ENCODE measurements at regions not wholly inside any gene's neighbourhood (a gene's known extent, or its start where the extent isn't known, plus 50 kb on each side); places are given as distances from the start of the nearest gene placed in this dataset.

- 46 to 73% methylated on average over 5 of the region's 5 CpGs for WGBS, 2 donors
- TF ChIP-seq CTCF (IDR thresholded peaks at IDR 0.05; ENCODE audit: control extremely low read depth, extremely low read depth) = no peak
- no peak for DNase-seq
- Histone ChIP-seq H3K9ac (ENCODE audit: insufficient read depth in 1 of 2, low read length in 2 of 2) (no peak overlapping the region), H3K27ac (ENCODE audit: low read depth in 1 of 2, low read length in 1 of 2) (no peak overlapping the region), H3K27me3 (ENCODE audit: control insufficient read depth in 3 of 3, insufficient read depth in 3 of 3, low read length in 2 of 3) (peaks cover 0 to 62% (median 25%) of the 10 kb centered on the region in 3 donors), H3K9me3 (ENCODE audit: control insufficient read depth in 4 of 4, insufficient read depth in 3 of 4, low read length in 3 of 4) (peaks cover 0 to 3% (median 2%) of the 10 kb centered on the region in 4 donors), H3K4me3 (no peak overlapping the region), H3K36me3 (ENCODE audit: control insufficient read depth in 4 of 4, insufficient read depth in 4 of 4, low read length in 4 of 4) (no peaks in the 10 kb centered on the region), H3K4me1 (ENCODE audit: control insufficient read depth in 5 of 5, insufficient read depth in 5 of 5, low read length in 5 of 5) (peaks cover 0 to 3% (median 0%) of the 10 kb centered on the region in 5 donors)
- no peak for ATAC-seq (ENCODE audit: insufficient read depth, low FRiP score)
These were observed 218.3 kb upstream of the CRY1 start for GRCh38 chr12:107311682-107312081.

GRCh38 chr12:107317751-107318555 is 224.6 kb upstream of the CRY1 start:
- peaks cover 0 to 2% (median 0%) of the 10 kb centered on the region in 4 donors for H3K9me3 ChIP-seq (ENCODE audit: control insufficient read depth in 4 of 4, insufficient read depth in 3 of 4, low read length in 3 of 4)
- peaks cover 17 to 71% (median 46%) of the 10 kb centered on the region in 3 donors for H3K27me3 ChIP-seq (ENCODE audit: control insufficient read depth in 3 of 3, insufficient read depth in 3 of 3, low read length in 2 of 3)
- peaks cover 0 to 33% (median 29%) of the 10 kb centered on the region in 5 donors for H3K4me1 ChIP-seq (ENCODE audit: control insufficient read depth in 5 of 5, insufficient read depth in 5 of 5, low read length in 5 of 5)
- no peak overlapping the region for H3K27ac ChIP-seq (ENCODE audit: low read depth in 1 of 2, low read length in 1 of 2)
- DNase-seq = peak; percentile 84 to 92 (median 86)
- ATAC-seq (ENCODE audit: insufficient read depth, low FRiP score) = peak; percentile 81
- no peaks in the 10 kb centered on the region for H3K36me3 ChIP-seq (ENCODE audit: control insufficient read depth in 4 of 4, insufficient read depth in 4 of 4, low read length in 4 of 4)
- TF ChIP-seq CTCF (IDR thresholded peaks at IDR 0.05; ENCODE audit: control extremely low read depth, extremely low read depth) = no peak
- H3K9ac ChIP-seq (ENCODE audit: insufficient read depth in 1 of 2, low read length in 2 of 2) = no peak overlapping the region
- WGBS, 2 donors = 2% methylated on average over 56 to 58 of the region's 58 CpGs
- H3K4me3 ChIP-seq = peak overlapping the region; percentile 9

- no peak for DNase-seq
- H3K9me3 ChIP-seq (ENCODE audit: control insufficient read depth in 4 of 4, insufficient read depth in 3 of 4, low read length in 3 of 4) = peaks cover 0 to 2% (median 0%) of the 10 kb centered on the region in 4 donors
- H3K36me3 ChIP-seq (ENCODE audit: control insufficient read depth in 4 of 4, insufficient read depth in 4 of 4, low read length in 4 of 4) = no peaks in the 10 kb centered on the region
- H3K9ac ChIP-seq (ENCODE audit: insufficient read depth in 1 of 2, low read length in 2 of 2) = no peak overlapping the region
- H3K27me3 ChIP-seq (ENCODE audit: control insufficient read depth in 3 of 3, insufficient read depth in 3 of 3, low read length in 2 of 3) = peaks cover 17 to 72% (median 51%) of the 10 kb centered on the region in 3 donors
- WGBS, 2 donors = 0 to 1% methylated on average over 19 of the region's 19 CpGs
- peak overlapping the region; percentile 9 for H3K4me3 ChIP-seq
- no peak for ATAC-seq (ENCODE audit: insufficient read depth, low FRiP score)
- no peak for TF ChIP-seq CTCF (IDR thresholded peaks at IDR 0.05; ENCODE audit: control extremely low read depth, extremely low read depth)
- peaks cover 0 to 33% (median 29%) of the 10 kb centered on the region in 5 donors for H3K4me1 ChIP-seq (ENCODE audit: control insufficient read depth in 5 of 5, insufficient read depth in 5 of 5, low read length in 5 of 5)
- H3K27ac ChIP-seq (ENCODE audit: low read depth in 1 of 2, low read length in 1 of 2) = no peak overlapping the region
These were observed 225.1 kb upstream of the CRY1 start for GRCh38 chr12:107318556-107318805.

Measured in lung (tissue), 11 donors.